Stimulated activated CD8-positive, alpha-beta memory T cell treated with anti-CD3 and anti-CD28 coated beads, Interleukin-2, amount 100 ng/mL, for 48 hours (primary cell): ENCODE measurements at regions not wholly inside any gene's neighbourhood (a gene's known extent, or its start where the extent isn't known, plus 50 kb on each side); places are given as distances from the start of the nearest gene placed in this dataset.
"Not testable (repeated sequence)": the region's sequence is repeated elsewhere in the genome, so short reads cannot be mapped to it uniquely, and the experiment has no call there.

Experiments used
- DNase-seq, 2 donors: peaks; one replicate each; pipeline ENCODE4 v3.0.0-alpha.2; 2020; ENCODE audit warnings: low read depth in 2 of 2

- no peak for DNase-seq
Observed at GRCh38 chr1:157326173-157326859, 188.1 kb upstream of the ETV3 start.

GRCh38 chr1:157325220-157325619 is 187.0 kb upstream of the ETV3 start:
- no peak for DNase-seq

GRCh38 chr1:157321972-157322371 is 183.8 kb upstream of the ETV3 start:
- DNase-seq = not testable (repeated sequence)

GRCh38 chr1:157319567-157319966 is 181.4 kb upstream of the ETV3 start:
- no peak for DNase-seq

GRCh38 chr1:157317229-157317628 is 179.0 kb upstream of the ETV3 start:
- DNase-seq = not testable (repeated sequence)

- no peak for DNase-seq
Observed at GRCh38 chr1:157315544-157315943, 177.3 kb upstream of the ETV3 start.

- DNase-seq = no peak
Observed at GRCh38 chr1:157314408-157314807, 176.2 kb upstream of the ETV3 start.

- no peak for DNase-seq
Observed at GRCh38 chr1:157313240-157313807, 175.1 kb upstream of the ETV3 start.

- no peak for DNase-seq
Observed at GRCh38 chr1:157312082-157312812, 174.1 kb upstream of the ETV3 start.

- DNase-seq = no peak
Observed at GRCh38 chr1:157311730-157312081, 173.5 kb upstream of the ETV3 start.

- not testable (repeated sequence) for DNase-seq
Observed at GRCh38 chr1:157310805-157311729, 172.9 kb upstream of the ETV3 start.

- DNase-seq = no peak
Observed at GRCh38 chr1:157310401-157310800, 172.2 kb upstream of the ETV3 start.

GRCh38 chr1:157307491-157307890 is 169.3 kb upstream of the ETV3 start:
- no peak for DNase-seq

GRCh38 chr1:157306896-157307295 is 168.7 kb upstream of the ETV3 start:
- no peak for DNase-seq

GRCh38 chr1:157304271-157304670 is 166.1 kb upstream of the ETV3 start:
- no peak for DNase-seq

GRCh38 chr1:157302724-157303123 is 164.5 kb upstream of the ETV3 start:
- no peak for DNase-seq

GRCh38 chr1:157302199-157302497 is 164.0 kb upstream of the ETV3 start:
- no peak for DNase-seq

GRCh38 chr1:157301477-157302198 is 163.4 kb upstream of the ETV3 start:
- DNase-seq = no peak

- not testable (repeated sequence) for DNase-seq
Observed at GRCh38 chr1:157294387-157295145, 156.4 kb upstream of the ETV3 start.

- DNase-seq = no peak
Observed at GRCh38 chr1:157292809-157293564, 154.8 kb upstream of the ETV3 start.
